ENCODE measurements at regions not wholly inside any gene's neighbourhood (a gene's known extent, or its start where the extent isn't known, plus 50 kb on each side); places are given as distances from the start of the nearest gene placed in this dataset.

DNA sequence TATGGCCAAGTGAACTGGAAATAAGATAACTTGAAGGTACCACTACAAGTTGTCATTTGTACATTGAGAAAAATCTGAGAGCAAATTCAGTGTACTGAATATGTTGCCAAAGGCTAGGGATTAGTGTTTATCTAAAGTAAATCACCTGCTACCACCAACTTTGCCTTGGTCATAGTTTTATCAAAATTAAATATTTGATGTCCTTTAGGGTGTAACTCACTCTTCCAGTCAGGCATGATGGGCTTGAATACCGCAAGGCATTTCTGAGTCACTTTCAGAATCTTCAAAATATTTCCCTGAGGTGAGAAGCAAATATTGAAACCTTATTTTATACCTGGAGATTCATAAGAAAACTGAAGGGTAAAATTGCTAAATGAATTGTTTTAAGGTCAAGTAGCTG is 1338.6 kb upstream of the ACO1 start:
- TF ChIP-seq, protein P1, sequence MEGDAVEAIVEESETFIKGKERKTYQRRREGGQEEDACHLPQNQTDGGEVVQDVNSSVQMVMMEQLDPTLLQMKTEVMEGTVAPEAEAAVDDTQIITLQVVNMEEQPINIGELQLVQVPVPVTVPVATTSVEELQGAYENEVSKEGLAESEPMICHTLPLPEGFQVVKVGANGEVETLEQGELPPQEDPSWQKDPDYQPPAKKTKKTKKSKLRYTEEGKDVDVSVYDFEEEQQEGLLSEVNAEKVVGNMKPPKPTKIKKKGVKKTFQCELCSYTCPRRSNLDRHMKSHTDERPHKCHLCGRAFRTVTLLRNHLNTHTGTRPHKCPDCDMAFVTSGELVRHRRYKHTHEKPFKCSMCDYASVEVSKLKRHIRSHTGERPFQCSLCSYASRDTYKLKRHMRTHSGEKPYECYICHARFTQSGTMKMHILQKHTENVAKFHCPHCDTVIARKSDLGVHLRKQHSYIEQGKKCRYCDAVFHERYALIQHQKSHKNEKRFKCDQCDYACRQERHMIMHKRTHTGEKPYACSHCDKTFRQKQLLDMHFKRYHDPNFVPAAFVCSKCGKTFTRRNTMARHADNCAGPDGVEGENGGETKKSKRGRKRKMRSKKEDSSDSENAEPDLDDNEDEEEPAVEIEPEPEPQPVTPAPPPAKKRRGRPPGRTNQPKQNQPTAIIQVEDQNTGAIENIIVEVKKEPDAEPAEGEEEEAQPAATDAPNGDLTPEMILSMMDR (conservative IDR thresholded peaks at IDR 0.05; ENCODE audit: low read length), result no peak
- TF ChIP-seq EZH2phosphoT487 (IDR thresholded peaks at IDR 0.05; ENCODE audit: borderline replicate concordance), result no peak

Data from Loucy (cell line).